HG02642 (cell line): ENCODE measurements at regions not wholly inside any gene's neighbourhood (a gene's known extent, or its start where the extent isn't known, plus 50 kb on each side); places are given as distances from the start of the nearest gene placed in this dataset.
"Not testable (repeated sequence)": the region's sequence is repeated elsewhere in the genome, so short reads cannot be mapped to it uniquely, and the experiment has no call there.

Experiments used
- ATAC-seq: cut with Tn5 transposase; IDR thresholded peaks from one replicate; pipeline ENCODE4 v1.9.1; 2021; ENCODE audit warnings: mild to moderate bottlenecking; ENCODE audit not compliant: unreplicated experiment, poor library complexity

DNA sequence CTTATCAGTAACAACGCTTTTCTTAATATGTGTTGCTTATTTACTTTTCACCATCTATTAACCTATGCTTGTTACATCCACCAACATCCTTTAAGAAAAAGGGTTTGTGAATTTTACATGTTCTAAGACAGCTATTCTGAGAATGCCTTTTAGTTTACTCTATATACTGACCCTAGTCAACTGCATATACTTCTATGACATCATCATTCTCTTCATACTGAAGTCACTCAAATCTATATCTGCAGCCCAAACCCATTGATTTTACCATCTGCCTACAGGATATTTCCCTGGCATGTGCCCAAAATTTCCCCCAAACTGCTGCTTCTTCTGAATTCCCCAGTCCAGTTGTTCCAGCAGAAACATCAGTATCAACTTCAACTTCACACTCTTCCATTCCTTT lies 94.6 kb upstream of the FAM204A start:
- ATAC-seq = no peak

DNA sequence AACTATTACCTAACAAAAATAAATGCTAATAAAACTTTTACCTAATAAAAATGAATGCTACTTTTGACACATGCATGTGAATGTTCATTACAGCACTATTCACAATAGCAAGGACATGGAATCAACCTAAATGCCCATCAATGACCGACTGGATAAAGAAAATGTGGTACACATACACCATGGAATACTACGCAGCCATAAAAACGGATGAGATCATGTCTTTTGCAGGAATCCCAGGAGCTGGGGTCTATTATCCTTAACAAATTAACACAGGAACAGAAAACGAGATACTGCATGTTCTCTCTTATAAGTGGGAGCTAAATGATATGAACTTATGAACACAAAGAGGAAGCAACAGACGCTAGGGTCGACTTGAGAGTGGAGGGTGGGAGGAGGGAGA lies 88.1 kb upstream of the FAM204A start:
- no peak for ATAC-seq

DNA sequence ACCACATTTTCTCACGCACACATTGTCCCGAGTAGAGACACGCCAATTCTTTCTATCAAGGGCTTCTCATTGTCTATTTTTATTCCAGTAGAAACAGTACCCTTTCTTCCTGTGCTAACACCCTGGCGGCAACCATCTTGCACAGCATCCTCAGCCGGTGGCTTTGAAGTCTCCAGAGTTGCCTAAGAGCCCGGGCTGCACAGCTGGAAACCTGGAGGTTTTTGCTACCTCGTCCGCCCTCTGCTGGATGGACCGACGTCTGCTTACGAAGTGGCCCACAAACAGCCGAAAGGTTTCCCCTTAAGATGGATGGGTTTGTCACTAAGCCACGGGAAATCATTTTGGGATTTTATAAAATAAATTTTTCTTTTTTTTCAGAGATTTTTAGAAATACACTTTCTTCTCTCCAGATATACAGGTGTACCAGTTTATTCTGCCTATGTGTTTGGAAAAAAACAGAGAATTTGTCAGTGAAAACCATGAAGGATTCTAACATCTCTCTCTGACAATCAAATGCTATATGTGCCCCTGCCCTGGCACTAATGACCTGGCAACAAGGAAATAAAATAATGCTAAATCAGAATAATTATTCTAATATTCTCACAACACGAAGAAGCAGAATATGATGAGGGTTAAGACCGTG lies 81.8 kb upstream of the FAM204A start:
- ATAC-seq = peak; percentile 71

DNA sequence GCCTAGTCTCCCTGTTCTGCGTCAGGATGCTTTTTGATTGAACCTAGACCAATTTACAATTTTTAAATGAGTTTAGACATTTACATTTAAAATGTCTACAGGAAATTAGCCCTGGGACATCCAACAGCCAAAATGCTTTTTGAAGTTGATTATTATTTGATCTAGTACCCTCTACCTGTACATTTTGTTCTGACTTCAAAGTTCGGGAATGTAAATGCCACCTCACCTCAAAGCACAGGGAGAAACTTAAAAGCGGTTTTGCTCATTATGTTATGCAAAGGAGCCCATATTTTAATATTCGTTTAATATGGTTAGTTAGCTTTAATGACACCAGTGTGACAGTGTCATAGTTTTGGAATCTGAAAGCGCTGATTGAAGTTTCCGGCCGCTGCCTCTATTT lies 80.1 kb upstream of the FAM204A start:
- ATAC-seq = no peak

DNA sequence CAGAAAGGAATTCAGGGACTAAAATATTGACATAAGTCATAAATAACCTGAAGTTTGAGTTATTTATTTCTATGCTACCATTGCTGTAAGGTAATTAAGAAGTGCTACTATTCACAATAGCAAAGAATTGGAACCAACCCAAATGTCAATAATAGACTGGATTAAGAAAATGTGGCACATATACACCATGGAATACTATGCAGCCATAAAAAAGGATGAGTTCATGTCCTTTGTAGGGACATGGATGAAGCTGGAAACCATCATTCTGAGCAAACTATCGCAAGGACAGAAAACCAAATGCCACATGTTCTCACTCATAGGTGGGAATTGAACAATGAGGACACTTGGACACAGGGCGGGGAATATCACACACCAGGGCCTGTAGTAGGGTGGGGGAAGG lies 77.9 kb upstream of the FAM204A start:
- not testable (repeated sequence) for ATAC-seq

DNA sequence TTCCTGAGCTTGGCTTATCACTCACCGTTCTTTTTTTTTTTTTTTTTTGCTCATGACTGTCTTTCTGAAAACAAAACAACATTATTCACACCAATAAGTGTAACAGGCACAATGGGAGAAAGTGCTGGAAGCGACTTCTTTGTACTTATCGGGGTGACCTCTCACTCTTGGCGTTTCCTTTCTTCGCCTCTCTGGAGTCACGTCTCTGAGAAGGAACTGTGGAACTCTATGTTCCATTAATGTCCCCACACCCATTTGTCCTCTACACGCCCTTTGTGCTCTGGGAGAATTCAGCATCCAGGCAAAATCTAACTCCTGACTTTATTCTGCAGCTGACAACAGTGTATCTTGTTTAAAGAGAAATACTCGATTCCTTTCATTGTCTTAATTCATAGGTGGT lies 70.8 kb upstream of the FAM204A start:
- ATAC-seq = no peak

DNA sequence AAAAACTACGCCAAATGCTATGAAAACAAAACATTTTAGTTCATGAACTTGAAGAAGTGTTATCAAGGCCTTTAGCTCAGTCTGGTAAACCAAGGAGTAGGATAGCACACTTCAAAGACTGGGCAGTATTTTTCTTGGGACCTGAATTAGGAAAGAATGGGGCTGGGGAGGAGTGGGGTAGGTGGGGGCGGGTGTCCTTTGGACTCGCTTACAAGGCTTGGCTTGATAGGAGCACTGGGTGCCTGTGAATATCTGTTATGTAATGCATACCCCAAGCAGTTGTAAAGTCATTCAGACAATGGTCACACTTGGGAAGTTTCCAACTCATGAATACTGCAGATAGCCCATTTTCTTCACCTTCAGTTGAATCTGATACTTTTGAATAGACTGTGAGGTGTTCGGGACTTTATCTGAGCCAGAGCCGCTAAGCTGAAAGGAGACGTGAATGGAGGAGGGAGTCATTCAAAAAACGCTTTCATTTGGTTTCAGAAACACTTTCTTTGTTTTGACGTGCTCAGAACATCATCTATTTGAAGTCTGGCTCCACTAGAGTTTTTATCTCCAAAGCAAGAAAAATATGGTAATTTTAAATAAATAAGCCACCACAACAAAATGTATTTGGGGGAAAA lies 70.1 kb upstream of the FAM204A start:
- no peak for ATAC-seq

DNA sequence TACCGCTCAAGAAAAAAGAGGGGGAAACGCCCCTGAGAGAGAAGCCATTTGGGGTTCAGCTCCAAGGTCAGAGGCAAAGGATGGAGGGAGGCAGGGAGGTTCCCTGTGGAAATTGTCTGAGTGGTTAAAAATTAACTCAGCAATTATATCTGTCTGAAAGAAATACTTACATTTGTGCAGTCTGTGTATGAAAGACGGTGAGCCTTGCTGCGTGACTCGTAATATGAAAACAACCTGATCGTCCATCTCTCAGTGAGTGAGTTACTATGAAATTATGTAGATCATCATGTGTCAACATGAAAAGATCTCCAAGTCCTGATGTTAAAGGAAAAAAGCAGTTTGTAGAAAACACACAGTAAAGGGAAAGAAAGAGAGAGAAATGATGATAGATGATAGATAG lies 67.2 kb upstream of the FAM204A start:
- ATAC-seq = no peak

DNA sequence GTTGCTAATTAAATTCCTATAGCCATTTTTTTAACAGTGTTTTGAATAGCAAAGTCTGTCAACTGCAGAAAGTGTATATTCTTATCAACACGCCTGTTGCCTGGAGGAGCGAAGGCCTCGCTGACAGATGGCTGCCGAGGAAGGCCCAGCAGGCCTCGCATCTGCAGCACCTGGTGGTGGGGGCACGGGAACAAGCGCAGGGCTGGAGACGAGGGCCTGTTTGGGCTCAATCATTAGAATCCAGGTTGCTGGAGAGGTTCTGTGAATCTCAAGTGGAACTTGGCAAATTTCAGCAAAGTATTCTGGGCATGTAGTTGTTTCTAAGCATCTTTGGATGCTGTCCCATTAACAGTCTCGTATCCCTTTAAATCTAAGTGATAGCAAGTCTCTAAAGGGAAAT lies 66.1 kb upstream of the FAM204A start:
- no peak for ATAC-seq

DNA sequence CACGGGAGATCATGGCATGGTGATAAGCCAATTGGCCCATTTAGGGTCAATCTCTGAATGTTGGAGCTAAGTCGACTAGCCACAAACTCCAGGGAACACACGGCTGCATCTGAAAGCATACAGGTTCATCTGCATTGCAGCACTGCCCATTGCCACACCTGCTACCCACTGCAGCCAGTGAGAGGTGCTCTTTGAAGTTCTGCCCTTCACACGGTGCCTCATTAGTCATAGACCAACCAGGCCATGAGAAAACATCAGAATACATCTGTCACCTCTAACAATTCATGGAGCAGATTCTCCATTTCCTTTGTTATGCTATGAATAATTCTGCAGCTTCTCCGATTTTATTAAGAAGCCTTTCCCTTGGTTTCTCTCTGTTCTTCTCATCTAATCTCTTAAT lies 65.7 kb upstream of the FAM204A start:
- ATAC-seq = no peak

DNA sequence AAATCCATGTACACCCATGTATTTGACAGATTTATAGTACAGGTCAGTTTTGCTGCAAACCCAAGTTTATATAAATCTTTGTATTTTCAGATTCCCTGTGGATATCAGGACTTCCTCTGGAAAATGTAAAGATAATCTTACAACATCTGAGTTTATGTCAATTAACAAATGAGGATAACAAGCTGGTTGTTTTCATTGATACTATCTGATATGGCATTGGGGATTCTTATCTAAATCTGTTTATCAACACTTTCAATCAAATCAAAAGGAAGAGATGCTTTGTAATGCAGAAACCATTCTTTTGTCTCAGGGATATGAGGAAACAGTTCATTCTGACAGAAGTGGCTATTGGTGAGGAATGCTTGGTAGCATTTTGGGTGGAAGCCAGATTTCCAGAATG lies 64.9 kb upstream of the FAM204A start:
- ATAC-seq = no peak

DNA sequence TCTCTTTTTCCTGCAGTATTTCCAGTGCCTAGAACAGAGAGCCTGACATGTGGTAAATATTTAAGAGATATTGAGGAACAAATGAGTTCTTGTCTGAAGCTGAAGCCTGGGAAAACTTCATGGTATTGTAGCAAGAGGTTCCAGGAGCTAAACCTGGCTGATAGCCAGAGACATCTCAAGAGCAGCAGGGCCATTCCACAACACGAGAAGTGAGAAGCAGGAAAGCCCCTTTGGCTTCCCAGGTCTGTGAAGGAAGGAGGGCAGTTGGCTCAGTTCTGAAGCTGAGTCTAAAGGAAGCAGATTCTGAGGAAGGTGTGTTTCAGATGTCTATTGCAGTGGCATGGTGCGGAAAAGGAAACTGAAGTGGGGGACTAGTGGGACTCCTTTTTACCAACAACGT lies 63.8 kb upstream of the FAM204A start:
- no peak for ATAC-seq

DNA sequence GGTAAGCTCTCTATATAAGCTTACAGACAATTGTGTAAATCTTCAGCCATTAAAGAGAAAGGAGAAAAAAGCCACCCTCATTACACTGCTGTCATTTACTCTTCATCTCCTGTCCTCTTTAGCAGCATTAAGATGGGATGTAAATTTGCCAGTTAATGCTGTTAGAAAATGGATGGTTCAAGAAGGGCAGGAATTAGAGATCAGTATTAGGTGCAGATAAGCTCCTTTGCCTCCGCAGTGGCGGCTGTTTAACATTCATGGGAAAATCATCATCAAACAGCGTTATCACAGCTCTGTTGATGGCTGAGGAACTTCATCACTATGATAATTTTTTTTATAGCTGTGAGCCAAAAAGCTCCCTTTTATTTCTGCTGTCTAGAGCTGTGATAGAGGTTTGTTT lies 61.8 kb upstream of the FAM204A start:
- no peak for ATAC-seq

DNA sequence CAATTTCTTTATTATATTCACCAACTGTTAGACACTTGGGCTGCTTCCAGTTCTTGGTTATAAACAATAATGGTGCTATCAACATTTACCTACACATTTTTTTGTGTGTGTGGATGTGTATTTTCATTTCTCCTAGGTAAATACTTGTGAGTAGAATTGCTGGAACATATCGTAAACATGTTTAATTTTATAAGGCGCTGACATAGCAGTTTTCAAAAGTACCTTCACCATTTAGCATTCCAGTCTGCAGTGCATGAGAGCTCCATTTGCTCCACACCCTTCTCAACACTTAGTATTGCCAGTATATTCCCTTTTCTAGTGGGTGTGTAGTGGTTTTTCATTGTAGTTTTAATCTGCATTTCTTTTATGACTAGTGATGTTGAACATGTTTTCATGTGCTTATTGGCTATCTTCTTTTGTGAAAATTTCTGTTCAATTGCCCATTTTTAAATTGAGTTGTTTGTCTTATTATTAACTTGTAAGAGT lies 59.6 kb upstream of the FAM204A start:
- no peak for ATAC-seq

DNA sequence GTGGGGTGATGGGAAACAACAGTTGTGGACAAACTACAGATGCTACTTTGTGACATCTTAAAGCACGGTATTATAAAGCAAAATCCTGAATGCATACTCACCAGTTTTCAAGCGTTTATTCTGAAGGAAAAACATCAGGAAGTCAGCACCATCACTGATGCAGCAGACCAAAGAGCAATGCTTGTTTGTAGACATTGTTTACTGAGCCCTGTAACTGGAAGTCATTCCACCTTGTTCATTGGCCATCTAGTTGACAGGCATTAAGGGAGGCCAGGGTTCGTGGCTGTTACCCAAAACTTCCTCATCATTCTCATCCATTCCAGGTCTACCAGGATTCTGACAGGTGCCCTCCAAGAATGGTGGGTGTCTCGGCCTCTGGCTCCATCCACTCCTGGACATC lies 55.3 kb upstream of the FAM204A start:
- ATAC-seq = no peak

DNA sequence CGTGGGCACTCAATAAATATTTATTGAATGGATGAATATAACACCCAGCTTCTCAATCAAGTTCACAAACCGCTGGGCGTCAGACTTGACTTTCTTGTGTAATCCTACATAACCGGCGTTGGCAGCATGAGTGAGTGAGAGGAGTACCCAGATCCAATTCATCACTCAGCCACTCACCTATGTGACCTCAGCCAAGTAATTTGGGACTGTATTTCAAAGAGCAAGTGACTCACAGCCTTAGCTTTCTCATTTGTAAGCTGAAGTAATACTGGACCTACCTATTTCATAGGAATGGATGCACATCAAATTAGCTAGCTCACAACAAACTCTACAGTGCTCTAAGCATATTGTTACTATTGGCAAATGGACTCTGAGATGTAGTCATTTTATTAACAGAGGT lies 53.8 kb upstream of the FAM204A start:
- no peak for ATAC-seq

DNA sequence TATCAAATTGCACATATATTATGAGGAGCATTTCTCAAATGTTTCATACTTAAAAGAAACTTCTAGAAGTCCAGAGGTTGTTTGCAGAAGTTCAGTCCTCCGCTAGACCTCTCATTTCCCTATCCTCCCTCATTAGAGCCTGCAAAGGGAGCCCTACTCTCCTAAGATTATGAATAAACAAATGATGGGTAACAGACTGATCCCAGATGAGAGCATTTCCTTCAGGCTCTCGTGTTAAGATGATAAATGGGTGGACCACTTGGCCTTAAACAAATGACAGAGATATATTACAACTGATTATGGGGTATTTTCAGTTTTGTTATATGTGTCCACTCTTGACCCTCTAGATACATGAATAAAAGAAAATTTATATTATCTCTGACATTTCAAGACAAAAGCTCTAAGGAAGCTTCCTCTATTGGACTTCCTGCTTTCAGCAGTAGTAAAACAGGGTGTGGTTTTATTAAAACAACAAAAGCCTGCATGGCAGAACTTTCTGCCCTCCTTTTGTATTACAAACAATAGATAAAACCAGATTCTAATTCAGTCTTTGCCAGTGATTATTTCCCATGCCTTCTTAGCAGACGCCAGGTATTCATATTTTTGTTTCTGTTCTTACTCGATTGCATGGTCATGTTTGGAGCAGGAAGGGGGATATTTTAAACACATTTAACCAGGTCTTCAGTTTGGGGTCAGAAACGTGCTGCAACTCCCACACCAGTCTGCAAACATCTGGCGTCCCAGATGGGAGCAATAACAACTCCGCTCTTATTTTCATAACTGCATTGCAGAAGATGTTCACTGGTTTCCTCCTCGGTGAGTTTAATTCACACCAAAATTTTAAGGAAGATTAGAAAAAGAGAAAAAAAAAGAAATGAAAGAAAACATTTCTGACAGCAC lies 52.4 kb upstream of the FAM204A start:
- ATAC-seq = no peak

DNA sequence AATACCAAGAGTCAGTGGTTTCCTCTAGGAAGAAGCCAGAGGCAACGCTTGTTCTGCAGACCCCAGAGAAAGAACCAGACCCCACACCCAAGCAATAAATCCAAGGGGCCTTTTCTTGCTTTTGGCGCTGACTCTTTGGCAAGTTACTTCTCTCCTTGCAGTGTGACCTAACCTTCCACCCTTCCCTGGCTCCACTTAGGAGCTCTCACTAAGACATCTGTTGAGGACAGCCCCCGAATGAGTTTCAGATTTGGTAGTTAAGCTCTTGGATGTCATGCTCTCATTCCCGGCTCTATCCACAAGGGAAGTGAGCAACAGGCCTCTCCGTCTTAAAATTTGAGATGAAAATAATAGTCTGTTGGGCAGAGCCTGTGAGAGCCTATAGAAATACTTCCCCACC lies 50.6 kb upstream of the FAM204A start:
- ATAC-seq = no peak
